ENCODE measurements at regions not wholly inside any gene's neighbourhood (a gene's known extent, or its start where the extent isn't known, plus 50 kb on each side); places are given as distances from the start of the nearest gene placed in this dataset.

DNA sequence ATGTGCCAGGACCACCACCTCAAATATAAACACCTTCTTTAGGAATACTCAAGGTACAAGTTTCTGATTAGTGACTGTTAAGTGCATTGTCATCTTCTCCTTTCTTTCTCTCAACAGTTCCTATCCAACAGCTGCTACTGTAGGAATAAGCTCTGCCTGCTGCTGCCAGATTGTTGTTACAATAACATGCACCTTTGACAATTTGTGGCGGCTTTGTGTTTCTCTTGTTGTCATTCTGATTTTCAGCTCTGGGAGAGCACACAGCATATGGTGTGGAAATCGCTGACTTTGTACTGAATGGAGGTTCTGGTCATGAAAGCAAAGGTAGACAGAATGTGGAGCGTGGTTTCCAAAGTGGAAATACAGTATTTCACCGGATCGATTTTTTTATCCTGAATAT is 182.8 kb downstream of the SEC23IP start:
- H3K4me3 Mint-ChIP-seq, result no peak overlapping the region
- H3K4me1 Mint-ChIP-seq, result peaks cover 12% of the 10 kb centered on the region
- DNase-seq (no peak), ATAC-seq (no peak)
- H3K27ac Mint-ChIP-seq, result no peak overlapping the region
- CTCF ChIA-PET, result no interaction called here
- H3K9me3 Mint-ChIP-seq (ENCODE audit: low read depth), result peaks cover 2% of the 10 kb centered on the region
- peaks cover 15% of the 10 kb centered on the region for H3K27me3 Mint-ChIP-seq
- H3K36me3 Mint-ChIP-seq, result no peaks in the 10 kb centered on the region

DNA sequence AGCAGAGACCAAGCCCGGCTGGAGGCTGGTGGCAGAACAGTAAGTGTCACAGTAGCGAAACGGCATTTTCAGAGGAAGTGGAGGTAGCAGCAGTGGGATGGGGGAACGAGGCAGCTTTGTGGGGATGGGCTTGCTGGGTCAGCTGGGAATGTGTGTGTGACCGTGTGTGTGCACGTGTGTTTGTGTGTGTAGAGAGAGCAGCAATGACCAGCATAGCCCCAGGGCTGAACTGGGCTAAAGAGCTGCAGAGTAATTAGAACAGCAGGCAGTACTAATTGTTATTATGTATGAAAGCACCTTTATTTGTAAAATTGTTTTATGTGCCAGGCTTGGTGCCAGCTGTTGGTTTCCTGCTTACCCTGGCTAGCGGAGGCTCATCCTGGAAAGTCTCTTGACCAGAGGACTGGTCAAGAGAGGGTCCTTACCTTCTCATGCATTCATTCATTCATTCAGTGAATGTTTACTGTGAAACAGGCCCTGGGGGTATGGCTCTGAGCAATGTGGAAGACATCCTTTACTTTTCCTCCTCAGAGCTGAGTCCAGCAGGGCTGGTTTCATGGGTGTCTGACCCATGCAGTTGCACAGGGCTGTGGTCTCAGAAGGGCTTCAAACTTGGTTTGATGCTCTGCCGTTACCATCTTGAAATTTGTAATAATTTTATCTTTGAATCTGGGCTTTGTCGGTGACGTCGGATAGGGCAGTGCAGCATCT is 184.6 kb downstream of the SEC23IP start:
- Mint-ChIP-seq H3K9me3 (ENCODE audit: low read depth) (peaks cover 2% of the 10 kb centered on the region), H3K27me3 (peaks cover 15% of the 10 kb centered on the region), H3K36me3 (no peaks in the 10 kb centered on the region), H3K4me1 (peaks cover 12% of the 10 kb centered on the region), H3K4me3 (no peak overlapping the region), H3K27ac (no peak overlapping the region)
- DNase-seq (no peak), ATAC-seq (no peak)
- CTCF ChIA-PET, result no interaction called here

DNA sequence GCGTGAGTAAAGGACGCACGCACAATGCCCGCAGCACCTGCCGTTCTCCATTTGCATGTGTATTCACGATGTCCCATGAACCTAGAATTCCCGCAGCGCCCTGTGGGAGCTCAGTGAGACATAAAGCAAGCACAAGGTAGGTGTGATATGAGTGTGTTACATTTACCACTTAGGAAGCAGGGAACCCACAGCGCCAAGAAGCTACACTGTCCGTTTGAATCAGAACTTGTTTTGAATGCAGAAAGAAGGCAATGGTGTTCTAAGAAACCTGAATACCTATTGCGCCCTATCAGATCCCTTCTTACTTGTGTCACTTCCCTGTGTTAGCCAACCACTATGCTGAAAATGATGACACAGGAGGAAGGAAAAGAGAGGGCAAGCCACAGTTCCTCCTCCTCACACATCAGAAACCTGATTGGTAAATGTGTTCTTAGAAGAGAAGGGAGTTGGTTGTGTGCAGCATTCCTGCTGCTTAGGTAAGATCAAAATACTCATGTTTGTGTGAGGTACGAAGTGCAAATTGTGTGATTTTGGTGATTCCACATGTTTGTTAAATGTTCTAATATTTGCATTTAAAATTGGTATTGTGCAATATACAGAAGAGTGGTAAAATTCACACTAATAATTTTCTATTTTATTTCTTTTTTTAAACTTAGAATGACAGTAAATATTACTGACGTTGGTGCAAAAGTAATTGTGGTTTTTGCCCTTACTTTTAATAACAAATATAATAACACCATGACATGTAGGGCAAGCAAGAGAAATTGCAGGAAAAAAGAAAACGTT is 185.4 kb downstream of the SEC23IP start:
- peak; percentile 49 for ATAC-seq
- Mint-ChIP-seq H3K27ac (no peak overlapping the region), H3K4me3 (no peak overlapping the region), H3K36me3 (no peaks in the 10 kb centered on the region), H3K9me3 (ENCODE audit: low read depth) (peaks cover 2% of the 10 kb centered on the region), H3K4me1 (peaks cover 12% of the 10 kb centered on the region), H3K27me3 (peaks cover 15% of the 10 kb centered on the region)
- CTCF ChIA-PET, result no interaction called here
- DNase-seq, result peak; percentile 43

DNA sequence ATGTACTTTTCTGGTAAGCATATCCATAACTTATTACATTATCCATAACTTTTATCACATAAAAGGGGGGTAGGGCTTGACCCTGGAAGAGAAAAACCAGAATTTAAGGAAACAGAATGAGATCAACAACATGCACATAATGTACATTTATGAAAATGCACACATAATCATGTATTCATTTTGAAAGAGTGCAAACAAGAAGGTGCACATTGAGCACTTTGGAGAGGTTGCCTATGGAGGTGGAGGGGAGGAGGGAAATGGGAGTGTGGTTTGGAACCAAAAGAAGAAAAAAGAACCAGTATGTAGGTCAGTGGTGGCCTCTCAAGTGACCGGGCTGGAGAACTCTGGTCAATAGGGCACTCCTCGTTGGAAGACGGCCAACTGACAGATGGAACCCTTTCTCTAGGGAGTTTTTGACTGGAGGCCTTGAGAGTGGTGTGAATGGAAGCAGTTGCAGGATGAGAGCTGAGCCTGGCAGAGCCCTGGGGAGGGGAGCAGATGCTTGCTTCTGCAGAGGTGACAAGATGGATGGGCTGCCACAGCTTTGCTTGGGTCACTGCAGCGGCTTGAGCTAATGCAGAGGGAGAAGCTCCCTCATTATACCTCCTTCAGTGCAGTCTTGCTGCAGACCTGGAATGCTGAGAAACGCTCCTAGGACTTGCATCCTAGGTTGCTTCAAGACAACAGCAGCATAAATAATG is 192.7 kb downstream of the SEC23IP start:
- no peak for ATAC-seq
- Mint-ChIP-seq H3K4me3 (no peak overlapping the region), H3K27me3 (peaks cover 10% of the 10 kb centered on the region), H3K27ac (no peak overlapping the region), H3K9me3 (ENCODE audit: low read depth) (no peaks in the 10 kb centered on the region), H3K4me1 (no peaks in the 10 kb centered on the region), H3K36me3 (no peaks in the 10 kb centered on the region)
- CTCF ChIA-PET, result no interaction called here
- DNase-seq, result no peak

DNA sequence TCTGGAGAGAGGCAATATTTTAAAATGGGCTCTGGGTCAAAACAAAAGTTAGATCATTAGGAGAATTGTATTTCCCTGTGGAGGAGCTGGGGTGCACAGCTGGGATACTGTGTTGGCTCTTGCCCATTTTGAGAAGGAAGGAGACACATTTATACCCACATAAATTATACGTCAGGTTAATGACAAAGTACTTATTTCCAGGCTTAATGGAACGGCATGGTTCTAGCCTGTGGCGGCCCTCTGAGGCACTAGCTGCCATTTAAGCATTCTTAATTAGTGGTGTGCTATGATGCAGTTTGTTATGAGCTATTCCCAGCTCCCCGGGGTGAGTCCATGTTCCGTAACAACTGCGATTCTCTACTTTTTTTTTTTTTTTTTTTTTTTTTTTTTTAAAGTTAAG is 193.5 kb downstream of the SEC23IP start:
- no peak overlapping the region for H3K27ac Mint-ChIP-seq

DNA sequence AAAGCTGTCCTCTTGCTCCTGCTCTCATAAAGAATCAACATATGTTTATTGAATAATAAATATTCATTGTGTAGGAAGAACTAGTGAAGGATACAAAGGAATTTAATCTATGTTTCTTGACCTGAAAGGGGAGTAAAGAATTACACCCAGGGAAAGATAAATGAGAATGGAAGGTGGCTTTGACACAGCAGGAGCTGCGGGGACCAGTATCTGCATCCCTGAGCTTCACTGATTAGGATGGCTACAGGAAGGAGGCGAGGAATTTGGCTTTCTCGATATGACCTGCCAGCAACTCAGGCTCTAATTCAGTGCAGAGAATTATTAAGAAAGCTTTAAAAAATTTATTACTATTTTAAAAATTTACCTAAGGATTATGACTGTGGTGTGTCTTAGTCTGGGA is 194.6 kb downstream of the SEC23IP start:
- H3K4me3 Mint-ChIP-seq, result no peak overlapping the region
- H3K9me3 Mint-ChIP-seq (ENCODE audit: low read depth), result no peaks in the 10 kb centered on the region
- no peak for ATAC-seq
- no peak for DNase-seq
- H3K27me3 Mint-ChIP-seq, result peaks cover 10% of the 10 kb centered on the region
- no peak overlapping the region for H3K27ac Mint-ChIP-seq
- CTCF ChIA-PET, result no interaction called here
- H3K36me3 Mint-ChIP-seq, result no peaks in the 10 kb centered on the region
- no peaks in the 10 kb centered on the region for H3K4me1 Mint-ChIP-seq

More for the DNA sequence above, 193.5 kb downstream of the SEC23IP start:
- H3K9me3 Mint-ChIP-seq (ENCODE audit: low read depth), result no peaks in the 10 kb centered on the region
- H3K36me3 Mint-ChIP-seq, result no peaks in the 10 kb centered on the region
- no peaks in the 10 kb centered on the region for H3K4me1 Mint-ChIP-seq
- ATAC-seq (no peak), DNase-seq (no peak)
- peaks cover 10% of the 10 kb centered on the region for H3K27me3 Mint-ChIP-seq
- CTCF ChIA-PET, result no interaction called here
- no peak overlapping the region for H3K4me3 Mint-ChIP-seq

DNA sequence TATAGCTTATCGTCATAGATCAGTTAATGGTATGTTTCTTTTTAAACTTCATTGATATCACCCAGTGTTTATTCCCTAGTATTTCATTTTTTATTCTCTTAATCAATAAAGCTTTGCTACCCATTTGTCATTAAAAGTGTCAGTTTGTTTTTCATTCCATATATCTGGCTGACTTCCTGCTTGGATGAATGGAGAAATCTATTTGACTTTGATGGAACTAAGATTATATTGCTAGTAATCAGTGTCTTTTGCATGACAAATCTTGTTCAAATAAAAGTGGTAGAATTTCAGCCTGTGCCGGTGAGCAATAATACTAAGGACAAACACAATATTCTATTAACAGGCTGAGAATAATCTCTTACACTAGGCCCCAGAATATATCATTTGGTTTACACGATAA is 203.3 kb downstream of the SEC23IP start:
- no peak for DNase-seq
- H3K4me3 Mint-ChIP-seq, result no peak overlapping the region
- H3K9me3 Mint-ChIP-seq (ENCODE audit: low read depth), result peaks cover 2% of the 10 kb centered on the region
- H3K4me1 Mint-ChIP-seq, result peaks cover 4% of the 10 kb centered on the region
- H3K36me3 Mint-ChIP-seq, result no peaks in the 10 kb centered on the region
- CTCF ChIA-PET, result no interaction called here
- H3K27me3 Mint-ChIP-seq, result no peaks in the 10 kb centered on the region
- no peak overlapping the region for H3K27ac Mint-ChIP-seq
- ATAC-seq, result no peak

DNA sequence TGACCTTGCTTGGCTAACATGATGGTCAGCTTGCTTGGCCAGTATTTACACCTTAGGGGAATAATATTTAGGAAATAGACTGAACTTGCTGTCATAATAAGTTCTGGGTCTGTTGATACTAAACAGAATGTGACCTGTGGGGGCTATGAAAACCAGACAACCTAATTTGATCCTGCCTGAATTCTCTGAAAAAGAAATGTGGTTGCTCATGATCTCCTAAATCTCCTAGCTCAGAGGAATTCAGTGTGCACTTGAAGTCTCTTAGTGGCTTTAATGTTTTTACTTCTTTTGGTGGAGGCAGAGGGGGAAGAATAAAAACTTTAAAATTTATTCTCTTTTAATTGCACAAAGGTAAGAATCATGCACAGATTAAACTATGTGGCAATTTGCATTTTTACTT is 205.2 kb downstream of the SEC23IP start:
- CTCF ChIA-PET, result no interaction called here
- ATAC-seq (no peak), DNase-seq (no peak)
- Mint-ChIP-seq H3K27ac (no peak overlapping the region), H3K9me3 (ENCODE audit: low read depth) (peaks cover 2% of the 10 kb centered on the region), H3K4me3 (no peak overlapping the region), H3K36me3 (no peaks in the 10 kb centered on the region), H3K27me3 (no peaks in the 10 kb centered on the region), H3K4me1 (peaks cover 4% of the 10 kb centered on the region)

DNA sequence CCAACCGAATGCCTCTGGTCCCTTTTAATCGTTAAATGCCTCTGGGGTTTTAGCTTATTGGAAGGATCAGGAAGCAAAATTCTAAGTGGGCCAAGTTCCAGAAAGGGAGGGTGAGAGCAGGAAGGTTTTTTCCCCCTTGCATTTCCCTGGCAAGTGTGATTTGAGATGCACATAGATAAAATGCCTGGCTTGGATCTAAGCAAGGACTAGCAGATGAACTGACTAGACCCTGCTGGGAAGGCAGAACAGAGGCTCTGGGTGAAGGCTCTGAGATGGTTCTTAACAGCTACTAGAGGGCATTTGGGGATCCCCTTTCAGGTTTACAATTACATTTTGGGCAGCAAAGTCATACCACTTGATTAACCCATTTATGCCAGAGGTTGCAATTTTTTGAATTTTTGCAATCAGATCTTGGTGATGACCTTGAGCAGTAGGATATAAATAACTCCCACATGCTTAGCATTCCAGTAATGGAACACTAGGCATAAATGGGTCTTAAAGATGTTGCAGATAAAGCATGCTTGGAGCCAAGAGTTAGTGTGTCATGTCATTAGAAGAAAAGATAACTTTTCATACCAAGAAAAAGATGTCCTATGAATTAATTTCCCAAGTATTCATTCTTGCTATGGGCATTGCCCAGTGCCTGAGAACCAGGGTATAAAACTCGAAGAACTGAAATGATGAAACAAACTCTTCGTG is 205.9 kb downstream of the SEC23IP start:
- Mint-ChIP-seq H3K36me3 (no peaks in the 10 kb centered on the region), H3K27ac (no peak overlapping the region), H3K27me3 (no peaks in the 10 kb centered on the region), H3K4me3 (no peak overlapping the region), H3K9me3 (ENCODE audit: low read depth) (peaks cover 2% of the 10 kb centered on the region), H3K4me1 (peaks cover 4% of the 10 kb centered on the region)
- no peak for DNase-seq
- CTCF ChIA-PET, result no interaction called here
- no peak for ATAC-seq

DNA sequence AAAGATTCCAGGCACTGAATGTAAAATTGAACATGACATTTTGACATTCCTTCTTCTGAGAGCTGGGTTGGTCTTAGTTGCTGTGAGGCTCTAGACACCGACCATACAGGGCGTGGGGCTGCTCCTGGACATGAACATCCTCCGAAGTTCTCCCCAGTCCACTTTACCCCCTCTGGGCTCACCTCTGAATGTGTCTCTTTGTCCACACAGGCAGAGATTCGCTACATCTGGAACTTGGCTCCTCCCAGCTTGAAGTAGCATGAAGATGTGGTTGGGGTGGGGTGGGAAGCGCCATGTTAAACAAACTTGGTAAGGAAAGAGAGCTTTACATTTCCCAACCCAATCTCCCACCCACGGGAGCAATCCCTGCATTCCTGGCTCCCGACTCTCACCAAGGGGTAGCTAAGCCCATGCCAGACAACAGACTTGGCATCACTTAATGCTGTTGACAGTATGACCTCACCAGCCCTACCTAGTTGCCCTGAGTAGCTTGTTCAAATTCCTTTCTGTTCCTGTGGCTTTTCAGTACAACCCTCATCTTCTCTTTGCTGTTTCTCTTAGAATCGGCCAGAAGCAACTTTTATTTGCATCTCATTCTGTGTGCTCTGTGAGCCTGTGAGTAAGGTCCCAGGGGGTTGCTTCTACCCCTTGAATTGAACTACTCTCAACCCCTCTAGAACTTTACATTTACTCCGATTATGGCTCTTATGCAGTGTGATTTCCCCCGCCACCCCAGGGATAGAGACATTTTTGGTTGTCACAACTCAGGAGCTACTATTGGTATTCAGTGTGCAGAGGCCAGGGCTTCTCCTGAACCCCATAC is 211.4 kb downstream of the SEC23IP start:
- no peak for DNase-seq
- Mint-ChIP-seq H3K9me3 (ENCODE audit: low read depth) (no peaks in the 10 kb centered on the region), H3K4me1 (no peaks in the 10 kb centered on the region), H3K27ac (no peak overlapping the region), H3K4me3 (no peak overlapping the region), H3K27me3 (peaks cover 6% of the 10 kb centered on the region), H3K36me3 (no peaks in the 10 kb centered on the region)
- ATAC-seq, result no peak
- CTCF ChIA-PET, result no interaction called here

DNA sequence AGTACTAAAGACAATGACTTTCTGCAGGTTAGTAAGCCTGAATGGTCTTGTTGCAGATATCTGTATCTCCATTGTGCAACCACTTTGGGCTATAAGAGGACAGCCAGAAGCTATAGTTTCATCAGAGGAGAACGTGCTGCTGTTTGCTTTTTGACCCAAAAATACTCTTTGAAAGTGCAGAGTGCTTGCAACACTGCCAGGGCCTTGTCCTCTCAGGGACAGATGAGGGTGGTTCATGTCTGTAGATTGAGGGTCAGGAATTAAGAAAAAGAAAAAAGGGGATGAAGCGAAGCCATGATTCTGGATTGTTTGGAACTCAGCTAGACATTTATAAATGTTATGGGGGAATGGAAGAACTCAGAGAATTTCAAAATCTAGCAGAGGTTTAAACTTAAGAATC is 212.5 kb downstream of the SEC23IP start:
- Mint-ChIP-seq H3K27me3 (peaks cover 6% of the 10 kb centered on the region), H3K36me3 (no peaks in the 10 kb centered on the region), H3K9me3 (ENCODE audit: low read depth) (no peaks in the 10 kb centered on the region), H3K27ac (no peak overlapping the region), H3K4me3 (no peak overlapping the region), H3K4me1 (no peaks in the 10 kb centered on the region)
- no peak for DNase-seq
- CTCF ChIA-PET, result no interaction called here
- no peak for ATAC-seq

DNA sequence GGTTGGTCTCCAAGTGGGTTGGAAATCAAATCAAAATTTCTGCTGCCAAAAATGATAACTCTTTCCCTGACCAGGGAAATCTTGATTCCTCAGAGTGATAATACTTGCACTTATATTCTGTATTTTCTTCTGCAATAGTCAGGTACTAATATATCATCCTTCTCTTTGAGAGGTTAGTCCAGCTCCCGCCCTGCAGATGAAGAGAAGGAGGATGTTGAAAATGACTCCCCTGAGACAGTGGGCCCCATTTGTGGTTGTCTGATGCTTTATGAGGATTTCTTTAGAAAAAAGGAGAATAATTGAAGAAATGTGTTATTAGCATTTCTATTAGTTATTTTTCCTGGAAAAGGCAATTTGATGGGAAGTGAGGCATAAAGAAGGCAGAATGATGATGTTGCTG is 213.0 kb downstream of the SEC23IP start:
- no peak overlapping the region for H3K4me3 Mint-ChIP-seq
- DNase-seq, result no peak
- no peak overlapping the region for H3K27ac Mint-ChIP-seq
- no peaks in the 10 kb centered on the region for H3K9me3 Mint-ChIP-seq (ENCODE audit: low read depth)
- CTCF ChIA-PET, result no interaction called here
- no peak for ATAC-seq
- H3K27me3 Mint-ChIP-seq, result peaks cover 6% of the 10 kb centered on the region
- H3K36me3 Mint-ChIP-seq, result no peaks in the 10 kb centered on the region
- no peaks in the 10 kb centered on the region for H3K4me1 Mint-ChIP-seq

DNA sequence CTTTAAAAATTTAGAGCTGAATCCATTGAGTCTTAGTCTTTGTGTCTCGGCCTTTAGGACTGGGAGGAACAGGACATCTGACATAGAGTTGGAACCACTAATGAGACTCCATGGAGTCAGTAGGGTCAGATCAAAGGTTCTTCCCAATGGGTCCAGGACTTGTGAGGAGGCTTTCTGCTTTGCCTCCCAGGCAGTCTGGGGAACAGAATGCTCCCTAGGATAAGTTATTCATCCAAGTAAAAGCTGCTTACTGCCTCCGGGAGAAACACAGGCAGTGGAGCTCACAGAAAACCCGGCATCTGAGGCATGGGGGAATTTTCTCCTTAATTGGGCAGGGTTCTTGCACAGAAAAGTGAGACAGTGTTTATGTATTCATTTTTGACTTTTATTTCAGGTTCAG is 216.4 kb downstream of the SEC23IP start:
- no peak overlapping the region for H3K4me3 Mint-ChIP-seq
- no peak overlapping the region for H3K27ac Mint-ChIP-seq
- CTCF ChIA-PET, result no interaction called here
- no peaks in the 10 kb centered on the region for H3K9me3 Mint-ChIP-seq (ENCODE audit: low read depth)
- DNase-seq, result no peak
- no peaks in the 10 kb centered on the region for H3K36me3 Mint-ChIP-seq
- peaks cover 6% of the 10 kb centered on the region for H3K27me3 Mint-ChIP-seq
- no peaks in the 10 kb centered on the region for H3K4me1 Mint-ChIP-seq
- ATAC-seq, result no peak
